NT2/D1 (cell line): ENCODE measurements at regions not wholly inside any gene's neighbourhood (a gene's known extent, or its start where the extent isn't known, plus 50 kb on each side); places are given as distances from the start of the nearest gene placed in this dataset.

Experiments used
- SUZ12 ChIP-seq: IDR thresholded peaks from 2 replicates; pipeline ENCODE4 v1.6.1; 2011; ENCODE audit not compliant: insufficient read length, insufficient read depth; ENCODE audit errors: extremely low read depth
- YY1 ChIP-seq: IDR thresholded peaks from 2 replicates; pipeline ENCODE4 v1.6.1; 2011; ENCODE audit not compliant: insufficient read length, insufficient read depth
- ZNF274 ChIP-seq: IDR thresholded peaks from 2 replicates; pipeline ENCODE4 v1.6.1; 2011; ENCODE audit warnings: mild to moderate bottlenecking, low read depth, low read length

- TF ChIP-seq ZNF274 (no peak), SUZ12 (no peak), YY1 (no peak)
Observed at GRCh38 chr16:50955311-50955710, 195.8 kb downstream of the SALL1 start.
